Transverse colon (tissue), 4 donors: ENCODE measurements at regions not wholly inside any gene's neighbourhood (a gene's known extent, or its start where the extent isn't known, plus 50 kb on each side); places are given as distances from the start of the nearest gene placed in this dataset.

Experiments used
- EP300 ChIP-seq: sonication (generic); formaldehyde crosslinking; IDR thresholded peaks from one replicate; pipeline ENCODE4 v1.6.1; 2017; ENCODE audit warnings: antibody characterized with exemption, low read depth
- POLR2A ChIP-seq: fragments of 450-650 bp; IDR thresholded peaks from one replicate; pipeline ENCODE4 v1.6.1; 2016; ENCODE audit warnings: antibody characterized with exemption, mild to moderate bottlenecking, moderate library complexity
- POLR2AphosphoS5 ChIP-seq, 3 donors: sonication (generic); formaldehyde crosslinking; IDR thresholded peaks; one replicate each; pipeline ENCODE4 v1.6.1; 2016; ENCODE audit warnings: antibody characterized with exemption in 3 of 3
- TF ChIP-seq, protein P1 (sequence below), 5 experiments: fragments of 200-600 bp in 3 of 5; fragments of 450-650 bp in 2 of 5; sonication (generic) in 3 of 5; IDR thresholded peaks; 1 replicate in 2 of 5; 2 replicates in 3 of 5; pipeline ENCODE4 v1.5.1; 2016 to 2017; ENCODE audit warnings: antibody characterized with exemption in 5 of 5, inconsistent platforms in 3 of 5, mild to moderate bottlenecking in 2 of 5, moderate library complexity in 1 of 5

DNA sequence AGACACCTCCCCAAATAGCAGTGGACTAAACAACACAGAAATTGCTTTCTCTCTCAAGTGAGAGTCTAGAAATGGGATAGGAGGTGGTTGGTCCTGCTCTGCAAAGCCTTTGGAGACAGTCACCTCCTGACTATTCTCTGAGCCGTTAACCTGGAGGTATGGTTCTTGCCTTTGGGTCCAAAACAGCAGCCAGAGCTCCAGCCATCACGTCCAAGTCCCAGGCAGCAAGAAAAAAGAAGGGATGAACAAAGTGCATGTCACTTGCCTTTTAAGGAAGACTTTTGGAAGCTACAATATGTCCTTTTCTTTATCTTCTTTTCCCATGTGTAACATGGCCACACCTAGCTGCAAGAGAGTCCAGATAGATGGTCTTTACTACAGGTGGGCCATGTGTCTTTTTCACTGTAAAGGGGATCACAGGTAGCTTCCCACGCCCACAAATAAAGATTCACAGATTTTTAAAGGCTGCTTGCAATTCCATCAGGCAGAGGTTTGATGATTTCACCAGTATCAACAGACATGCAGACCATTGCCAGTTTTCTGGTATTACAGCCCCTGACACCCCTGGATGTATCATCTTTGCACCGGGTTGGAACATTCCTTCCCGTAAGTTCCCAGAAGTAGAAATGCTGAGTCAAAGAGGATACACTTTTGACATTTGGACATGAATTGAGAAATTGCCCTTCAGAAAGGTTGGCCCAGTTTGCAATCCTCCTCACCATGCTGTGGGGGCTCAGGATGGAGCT lies 66.0 kb downstream of the MYEOV start:
- TF ChIP-seq, protein P1, sequence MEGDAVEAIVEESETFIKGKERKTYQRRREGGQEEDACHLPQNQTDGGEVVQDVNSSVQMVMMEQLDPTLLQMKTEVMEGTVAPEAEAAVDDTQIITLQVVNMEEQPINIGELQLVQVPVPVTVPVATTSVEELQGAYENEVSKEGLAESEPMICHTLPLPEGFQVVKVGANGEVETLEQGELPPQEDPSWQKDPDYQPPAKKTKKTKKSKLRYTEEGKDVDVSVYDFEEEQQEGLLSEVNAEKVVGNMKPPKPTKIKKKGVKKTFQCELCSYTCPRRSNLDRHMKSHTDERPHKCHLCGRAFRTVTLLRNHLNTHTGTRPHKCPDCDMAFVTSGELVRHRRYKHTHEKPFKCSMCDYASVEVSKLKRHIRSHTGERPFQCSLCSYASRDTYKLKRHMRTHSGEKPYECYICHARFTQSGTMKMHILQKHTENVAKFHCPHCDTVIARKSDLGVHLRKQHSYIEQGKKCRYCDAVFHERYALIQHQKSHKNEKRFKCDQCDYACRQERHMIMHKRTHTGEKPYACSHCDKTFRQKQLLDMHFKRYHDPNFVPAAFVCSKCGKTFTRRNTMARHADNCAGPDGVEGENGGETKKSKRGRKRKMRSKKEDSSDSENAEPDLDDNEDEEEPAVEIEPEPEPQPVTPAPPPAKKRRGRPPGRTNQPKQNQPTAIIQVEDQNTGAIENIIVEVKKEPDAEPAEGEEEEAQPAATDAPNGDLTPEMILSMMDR (IDR thresholded peaks at IDR 0.05), result no peak
- no peak for TF ChIP-seq EP300
- no peak for TF ChIP-seq POLR2A
- TF ChIP-seq POLR2AphosphoS5 (IDR thresholded peaks at IDR 0.05), result no peak
